Kidney glomerular epithelial cell (primary cell): ENCODE measurements at regions not wholly inside any gene's neighbourhood (a gene's known extent, or its start where the extent isn't known, plus 50 kb on each side); places are given as distances from the start of the nearest gene placed in this dataset.
"Not testable (repeated sequence)": the region's sequence is repeated elsewhere in the genome, so short reads cannot be mapped to it uniquely, and the experiment has no call there.

Experiments
- DNase-seq: peaks from one replicate; lab custom pipeline; 2025; lab: John Stamatoyannopoulos, UW

GRCh38 chr3:10665592-10665991, 150.4 kb upstream of the SLC6A11 start:
- no peak for DNase-seq

GRCh38 chr3:10666621-10667020, 149.4 kb upstream of the SLC6A11 start:
- no peak for DNase-seq

DNA sequence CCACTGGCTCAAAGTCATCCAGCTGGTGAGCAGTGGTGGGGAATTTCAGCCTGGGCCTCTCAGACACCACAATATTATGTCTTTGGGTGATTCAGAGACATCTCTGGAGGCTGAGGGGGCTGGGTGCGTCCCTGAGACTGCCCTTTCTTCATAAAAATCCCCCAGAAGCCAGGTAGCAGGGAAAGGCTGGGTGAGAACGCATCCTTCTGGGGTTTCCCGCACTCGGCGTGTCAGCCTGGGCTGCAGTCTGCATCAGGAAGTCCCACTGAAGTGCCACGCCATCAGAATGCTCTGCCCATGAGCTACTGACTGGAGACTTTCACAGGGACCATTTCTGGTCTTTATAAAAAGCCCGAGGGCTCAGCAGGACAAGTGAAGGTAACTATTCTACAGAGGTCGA, 148.8 kb upstream of the SLC6A11 start:
- no peak for DNase-seq

- no peak for DNase-seq
Measured at GRCh38 chr3:10667901-10668476, 148.0 kb upstream of the SLC6A11 start.

- no peak for DNase-seq
Measured at GRCh38 chr3:10669490-10670048, 146.5 kb upstream of the SLC6A11 start.

DNA sequence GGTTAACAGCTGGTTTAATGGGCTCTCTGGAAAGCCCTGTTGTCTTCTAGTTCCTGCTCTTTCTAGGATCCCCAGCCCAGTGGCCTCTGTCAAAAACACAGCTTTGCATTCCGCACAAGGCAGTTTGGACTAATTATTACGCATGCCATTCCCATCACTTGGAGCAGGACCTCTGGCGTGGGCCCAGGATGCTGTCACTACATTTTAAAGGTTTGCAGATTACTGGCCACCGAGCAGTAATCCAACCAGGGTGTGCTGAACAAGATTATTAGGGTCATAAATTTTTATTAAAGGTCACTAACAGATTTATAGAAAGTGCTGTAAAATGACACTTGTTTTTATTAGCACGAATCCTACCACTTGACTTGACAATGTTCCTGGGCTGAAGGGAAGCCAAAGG, 143.6 kb upstream of the SLC6A11 start:
- no peak for DNase-seq

DNA sequence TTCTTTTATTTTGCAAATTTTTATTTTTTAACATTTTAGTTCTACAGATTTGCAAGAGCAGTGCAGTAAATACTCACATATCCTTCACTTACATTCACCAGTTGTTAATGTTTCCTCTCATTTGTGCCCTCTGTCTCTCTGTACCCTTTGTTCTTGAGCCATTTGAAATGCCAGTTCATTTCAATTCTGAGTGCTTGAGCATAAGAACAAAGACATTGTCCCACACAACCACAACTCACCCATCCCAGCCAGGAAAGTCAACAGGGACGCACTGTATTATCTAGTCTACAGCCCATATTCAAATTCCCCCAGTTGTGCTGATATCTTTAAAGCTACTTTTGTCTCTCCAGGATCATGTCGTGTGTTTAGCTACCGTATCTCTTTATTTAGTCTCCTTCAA, 141.4 kb upstream of the SLC6A11 start:
- DNase-seq = no peak

- no peak for DNase-seq
Measured at GRCh38 chr3:10676905-10677304, 139.1 kb upstream of the SLC6A11 start.

DNA sequence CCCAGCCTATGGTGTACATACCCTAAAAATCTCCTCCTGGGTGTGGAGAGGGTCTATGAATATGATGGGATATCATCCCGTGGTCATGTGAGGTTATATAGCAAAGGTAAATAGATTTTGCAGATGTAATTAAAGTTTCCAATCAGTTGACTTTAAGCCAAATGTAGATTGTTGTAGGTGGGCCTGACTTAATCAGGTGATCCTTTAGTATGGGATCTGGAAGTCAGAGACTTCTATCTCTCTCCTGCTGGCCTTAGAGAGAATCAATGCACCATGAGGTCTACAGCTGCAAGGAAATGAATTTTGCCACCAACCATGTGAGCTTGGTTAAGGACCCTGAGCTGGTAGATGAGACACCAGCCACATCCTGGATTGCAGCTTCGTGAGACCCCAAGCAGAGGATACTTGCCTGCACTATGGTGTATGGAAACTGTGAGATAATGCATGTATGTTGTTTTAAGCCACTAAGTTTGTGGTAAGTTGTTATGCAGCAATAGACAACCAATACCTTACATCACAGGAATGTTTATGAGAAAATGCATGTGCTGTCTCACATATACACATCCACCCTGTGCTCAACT, 137.1 kb upstream of the SLC6A11 start:
- DNase-seq = no peak

DNA sequence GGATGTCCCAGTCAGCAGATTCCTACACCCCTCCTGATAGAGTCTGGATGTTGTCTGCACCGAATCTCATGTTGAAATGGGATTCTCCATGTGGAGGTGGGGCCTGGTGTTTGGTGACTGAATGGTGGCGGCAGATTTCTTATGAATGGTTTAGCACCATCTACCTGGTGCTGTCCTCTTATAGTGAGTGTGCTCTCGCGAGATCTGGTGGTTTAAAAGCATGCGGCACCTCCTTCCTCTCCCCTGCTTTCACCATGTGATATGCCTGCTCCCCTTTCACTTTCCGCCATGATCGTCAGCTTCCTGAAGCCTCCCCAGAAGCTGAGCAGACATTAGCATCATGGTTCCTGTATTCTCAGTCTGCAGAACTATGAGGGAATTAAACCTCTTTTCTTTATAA, 135.2 kb upstream of the SLC6A11 start:
- no peak for DNase-seq

- DNase-seq = no peak
Measured at GRCh38 chr3:10682692-10683091, 133.3 kb upstream of the SLC6A11 start.

GRCh38 chr3:10683106-10683505, 132.9 kb upstream of the SLC6A11 start:
- DNase-seq = no peak

DNA sequence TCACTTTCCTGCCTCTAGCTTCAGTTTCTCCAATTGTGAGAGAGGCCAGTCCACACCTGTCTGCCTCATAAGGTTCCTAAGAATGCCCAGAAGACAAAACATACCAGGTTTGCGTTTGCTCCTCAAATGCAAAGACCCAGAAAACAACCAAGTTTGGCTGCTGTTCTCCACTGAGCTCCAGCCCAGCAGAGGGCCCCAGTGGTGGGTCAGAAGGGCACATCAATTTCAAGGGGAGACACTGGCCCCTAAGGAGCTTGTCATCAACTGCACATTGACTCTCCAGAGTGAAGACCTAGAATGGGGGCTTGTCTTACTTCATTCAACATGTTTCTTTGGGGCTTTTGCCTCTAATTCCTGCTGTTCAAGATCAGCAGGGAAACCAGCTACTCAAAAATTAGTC, 127.9 kb upstream of the SLC6A11 start:
- no peak for DNase-seq

- DNase-seq = no peak
Measured at GRCh38 chr3:10688548-10689172, 127.4 kb upstream of the SLC6A11 start.

DNA sequence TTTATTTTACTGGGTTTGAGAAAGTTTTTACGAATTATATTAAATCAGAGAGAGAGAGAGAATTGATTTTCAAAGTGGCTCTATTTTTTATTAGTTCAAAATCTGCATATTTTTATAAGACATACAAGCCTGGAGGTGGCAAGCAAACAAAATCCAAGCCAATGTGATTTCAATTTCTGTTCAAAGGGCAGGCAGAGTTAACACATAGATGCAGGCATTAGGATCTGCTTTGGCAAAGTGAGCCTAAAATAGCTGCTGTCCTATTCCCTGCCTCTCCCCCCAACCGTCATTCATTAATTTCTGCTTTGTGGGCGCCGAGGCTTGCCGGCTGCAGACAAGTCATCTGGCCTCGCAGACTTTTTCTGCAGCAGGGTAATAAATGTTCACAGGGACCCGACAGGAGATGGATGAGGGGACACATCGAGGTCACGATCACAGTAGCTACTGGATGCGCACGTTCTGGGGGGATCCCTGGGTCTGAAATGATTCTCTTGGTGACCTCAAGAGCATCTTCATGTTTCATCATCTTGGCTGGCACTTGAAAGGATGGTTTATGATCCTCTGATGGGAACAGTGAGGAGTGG, 123.9 kb upstream of the SLC6A11 start:
- DNase-seq = no peak

- no peak for DNase-seq
Measured at GRCh38 chr3:10693457-10693856, 122.6 kb upstream of the SLC6A11 start.

GRCh38 chr3:10694179-10694578, 121.8 kb upstream of the SLC6A11 start:
- no peak for DNase-seq

- not testable (repeated sequence) for DNase-seq
Measured at GRCh38 chr3:10695186-10695585, 120.8 kb upstream of the SLC6A11 start.

GRCh38 chr3:10695595-10696285, 120.3 kb upstream of the SLC6A11 start:
- DNase-seq = no peak

- no peak for DNase-seq
Measured at GRCh38 chr3:10697918-10698317, 118.1 kb upstream of the SLC6A11 start.

GRCh38 chr3:10700821-10701220, 115.2 kb upstream of the SLC6A11 start:
- DNase-seq = no peak

DNA sequence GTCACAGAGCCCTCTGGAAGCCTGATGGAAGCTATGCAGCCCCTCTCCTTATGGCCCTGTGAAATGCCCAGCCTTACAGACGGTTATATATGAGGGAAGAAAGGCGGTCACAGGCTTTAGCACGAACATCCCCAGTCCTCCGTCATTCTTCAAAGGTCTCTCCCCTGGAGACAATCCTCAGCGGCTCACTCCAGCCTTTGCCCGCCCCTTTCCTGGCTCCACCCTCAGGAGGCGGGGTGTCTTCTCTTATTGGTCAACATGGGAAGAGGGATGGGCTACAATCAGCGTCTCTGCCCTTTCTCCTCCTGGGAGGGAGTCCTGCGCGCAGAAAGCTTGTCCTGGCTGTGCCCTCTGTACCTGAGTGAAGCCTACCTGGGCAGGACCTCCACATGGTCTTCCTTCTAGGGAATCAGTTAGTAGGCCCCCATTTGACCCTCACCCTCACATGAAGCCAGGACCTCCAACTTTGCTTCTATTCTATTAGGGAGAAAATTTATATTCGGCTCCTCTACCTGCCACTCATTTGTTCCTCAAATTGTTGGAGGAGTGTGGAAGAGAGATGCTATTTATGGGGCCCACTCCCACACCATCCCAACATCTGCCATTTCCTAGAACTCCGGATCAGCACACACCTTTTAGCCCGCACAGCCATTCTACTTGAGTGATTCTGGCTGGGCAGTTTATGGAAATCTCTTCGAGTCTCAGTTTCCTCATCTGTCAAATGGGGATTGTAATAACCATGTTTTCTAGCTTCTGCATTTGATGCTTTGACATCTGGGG, 112.9 kb upstream of the SLC6A11 start:
- DNase-seq = no peak
